IMR-90 (cell line): ENCODE measurements at regions not wholly inside any gene's neighbourhood (a gene's known extent, or its start where the extent isn't known, plus 50 kb on each side); places are given as distances from the start of the nearest gene placed in this dataset.

Experiments used
- ATAC-seq: fragments of 200-7000 bp; cut with Tn5 transposase; 2 replicates; pipeline ENCODE4 v1.9.1; 2020; ENCODE audit warnings: low read depth, mild to moderate bottlenecking, moderate library complexity
- BruUV-seq: library from RNA; stranded (reverse); fragments of 400-500 nt; replicated peaks from 2 replicates; lab custom pipeline; 2021; lab: Mats Ljungman, UMichigan
- CTCF ChIA-PET: fragments of 300-600 bp; formaldehyde crosslinking; extraction: SDS; loops from one replicate; lab custom pipeline; 2021; ENCODE audit warnings: antibody characterized with exemption; lab: Yijun Ruan, JAX
- POLR2A ChIA-PET: fragments of 300-600 bp; sonication (Branson Sonifier 250); formaldehyde crosslinking; loops from one replicate; lab custom pipeline; 2022; ENCODE audit warnings: antibody characterized with exemption; ENCODE audit not compliant: unreplicated experiment; lab: Charles Lee
- DNase-seq: peaks from one replicate; pipeline ENCODE4 v3.0.0; 2013
- H2AFZ ChIP-seq: replicated peaks from 2 replicates; pipeline ENCODE3; 2013; ENCODE audit warnings: low read length, mild to moderate bottlenecking; ENCODE audit not compliant: poor library complexity
- H2AK5ac ChIP-seq: 2 replicates; pipeline ENCODE4 v1.6.1; 2013; ENCODE audit warnings: low read depth, low read length, inconsistent platforms
- H2AK9ac ChIP-seq: replicated peaks from 2 replicates; pipeline ENCODE3; 2013; ENCODE audit warnings: mild to moderate bottlenecking, low read depth, low read length, moderate library complexity; ENCODE audit not compliant: poor library complexity
- H2BK120ac ChIP-seq: 2 replicates; pipeline ENCODE4 v1.6.1; 2013; ENCODE audit warnings: low read depth, low read length, inconsistent platforms
- H2BK15ac ChIP-seq: 3 replicates; pipeline ENCODE4 v1.6.1; 2013; ENCODE audit warnings: low read depth, low read length, inconsistent platforms
- H2BK20ac ChIP-seq: 2 replicates; pipeline ENCODE4 v1.6.1; 2013; ENCODE audit warnings: low read depth, mild to moderate bottlenecking, inconsistent platforms, low read length, moderate library complexity
- H2BK5ac ChIP-seq: 2 replicates; pipeline ENCODE4 v1.6.1; 2013; ENCODE audit warnings: mild to moderate bottlenecking, low read depth, low read length, inconsistent platforms; ENCODE audit not compliant: poor library complexity, severe bottlenecking
- H3K14ac ChIP-seq: replicated peaks from 2 replicates; pipeline ENCODE4 v1.6.1; 2013; ENCODE audit warnings: low read depth, low read length, inconsistent platforms
- H3K18ac ChIP-seq: 2 replicates; pipeline ENCODE4 v1.6.1; 2013; ENCODE audit warnings: low read depth, low read length, control low read depth
- H3K23ac ChIP-seq: 2 replicates; pipeline ENCODE4 v1.6.1; 2013; ENCODE audit warnings: low read depth, low read length, inconsistent platforms
- H3K27ac ChIP-seq: 2 replicates; pipeline ENCODE4 v1.5.1; 2013; ENCODE audit warnings: mild to moderate bottlenecking, control low read depth, low read length; ENCODE audit not compliant: insufficient read depth
- H3K27me3 ChIP-seq: 2 replicates; pipeline ENCODE4 v1.6.1; 2013; ENCODE audit warnings: low read length; ENCODE audit not compliant: control insufficient read depth, insufficient read depth
- H3K36me3 ChIP-seq: 2 replicates; pipeline ENCODE4 v1.6.1; 2013; ENCODE audit warnings: low read length, mixed read lengths; ENCODE audit not compliant: control insufficient read depth, insufficient read depth
- H3K4ac ChIP-seq: 2 replicates; pipeline ENCODE4 v1.6.1; 2013; ENCODE audit warnings: low read depth, low read length, inconsistent platforms
- H3K4me1 ChIP-seq: 2 replicates; pipeline ENCODE4 v1.6.1; 2013; ENCODE audit warnings: low read length, mixed read lengths; ENCODE audit not compliant: control insufficient read depth, insufficient read depth
- H3K4me2 ChIP-seq: 2 replicates; pipeline ENCODE4 v1.6.1; 2013; ENCODE audit warnings: low read depth, mild to moderate bottlenecking, control low read depth, low read length, moderate library complexity
- H3K4me3 ChIP-seq: 2 replicates; pipeline ENCODE4 v1.5.1; 2013; ENCODE audit warnings: low read depth, mild to moderate bottlenecking, control low read depth, low read length, moderate library complexity; ENCODE audit not compliant: insufficient read depth
- H3K56ac ChIP-seq: 2 replicates; pipeline ENCODE4 v1.6.1; 2013; ENCODE audit warnings: low read length, inconsistent platforms; ENCODE audit not compliant: insufficient read depth; ENCODE audit errors: extremely low read depth
- H3K79me1 ChIP-seq, 2 experiments: 2 replicates each; pipeline ENCODE4 v1.6.1; 2013; ENCODE audit warnings: low read length in 2 of 2, inconsistent platforms in 1 of 2, low read depth in 1 of 2
- H3K9ac ChIP-seq: 2 replicates; pipeline ENCODE4 v1.6.1; 2013; ENCODE audit warnings: low read depth, low read length, control low read depth
- H3K9me1 ChIP-seq: 2 replicates; pipeline ENCODE4 v1.6.1; 2013; ENCODE audit warnings: low read length, inconsistent platforms; ENCODE audit not compliant: insufficient read depth
- H3K9me3 ChIP-seq: 2 replicates; pipeline ENCODE4 v1.6.1; 2013; ENCODE audit warnings: low read length; ENCODE audit not compliant: control insufficient read depth, insufficient read depth
- H4K20me1 ChIP-seq: 2 replicates; pipeline ENCODE4 v1.6.1; 2013; ENCODE audit warnings: low read length, inconsistent platforms; ENCODE audit not compliant: insufficient read depth
- H4K5ac ChIP-seq: 2 replicates; pipeline ENCODE4 v1.6.1; 2013; ENCODE audit warnings: mild to moderate bottlenecking, low read depth, low read length, control low read depth
- H4K8ac ChIP-seq, 2 experiments: 2 replicates each; pipeline ENCODE4 v1.6.1; 2013; ENCODE audit warnings: low read depth in 2 of 2, low read length in 2 of 2, control low read depth in 1 of 2, inconsistent platforms in 1 of 2
- H4K91ac ChIP-seq: 2 replicates; pipeline ENCODE4 v1.6.1; 2013; ENCODE audit warnings: low read depth, low read length, inconsistent platforms; ENCODE audit not compliant: insufficient read depth
- BHLHE40 ChIP-seq: fragments of 150-350 bp; IDR thresholded peaks from 2 replicates; pipeline ENCODE4 v1.6.1; 2016; ENCODE audit warnings: mild to moderate bottlenecking, low read depth, low read length
- CEBPB ChIP-seq: IDR thresholded peaks from 2 replicates; pipeline ENCODE4 v1.6.1; 2012; ENCODE audit warnings: low read depth, low read length, improper control_type of control experiment
- CHD1 ChIP-seq: IDR thresholded peaks from 2 replicates; pipeline ENCODE4 v1.6.1; 2012; ENCODE audit warnings: low read depth, low read length, improper control_type of control experiment
- MAFK ChIP-seq: IDR thresholded peaks from 2 replicates; pipeline ENCODE4 v1.6.1; 2012; ENCODE audit warnings: low read depth, low read length, improper control_type of control experiment
- MXI1 ChIP-seq: IDR thresholded peaks from 2 replicates; pipeline ENCODE4 v1.6.1; 2012; ENCODE audit warnings: low read depth, mild to moderate bottlenecking, low read length, moderate library complexity, borderline replicate concordance
- POLR2A ChIP-seq: IDR thresholded peaks from 2 replicates; pipeline ENCODE4 v1.6.1; 2012; ENCODE audit warnings: mild to moderate bottlenecking, low read depth, low read length
- RAD21 ChIP-seq: IDR thresholded peaks from 2 replicates; pipeline ENCODE4 v1.6.1; 2012; ENCODE audit warnings: low read length, improper control_type of control experiment
- SMC3 ChIP-seq: fragments of 150-350 bp; IDR thresholded peaks from 2 replicates; pipeline ENCODE4 v1.6.1; 2016; ENCODE audit warnings: low read depth, mild to moderate bottlenecking, antibody characterized with exemption, low read length, moderate library complexity
- WGBS, 2 experiments: methylation state at CpG; one replicate each; pipeline versions ENCODE4 v1.1.5 to v1.1.7; 2013; ENCODE audit warnings: missing lambda C conversion rate in 2 of 2; ENCODE audit not compliant: insufficient read length in 1 of 2; ENCODE audit errors: extremely low coverage in 2 of 2; 5-methylcytosine and 5-hydroxymethylcytosine counted together
- dilution Hi-C: fragments of 300-500 bp; cut with HindIII; formaldehyde crosslinking; loops from one replicate; pipeline ENCODE4 v1.14.3; 2018; ENCODE audit warnings: low sequenced_read_pairs; ENCODE audit not compliant: unreplicated experiment
- in situ Hi-C: fragments of 300-500 bp; cut with MboI; formaldehyde crosslinking; loops from 3 replicates; pipeline ENCODE4 v1.14.3; 2019; ENCODE audit warnings: low sequenced_read_pairs, inconsistent platforms, mixed read lengths
- intact Hi-C: fragments of 100-400 bp; cut with micrococcal nuclease; formaldehyde crosslinking; loops from 2 replicates; pipeline ENCODE4 v1.10.0; 2022
- TF ChIP-seq, protein P1 (sequence below): fragments of 150-350 bp; IDR thresholded peaks from 2 replicates; pipeline ENCODE4 v1.6.1; 2017; ENCODE audit warnings: mild to moderate bottlenecking, antibody characterized with exemption, low read length, low read depth

DNA sequence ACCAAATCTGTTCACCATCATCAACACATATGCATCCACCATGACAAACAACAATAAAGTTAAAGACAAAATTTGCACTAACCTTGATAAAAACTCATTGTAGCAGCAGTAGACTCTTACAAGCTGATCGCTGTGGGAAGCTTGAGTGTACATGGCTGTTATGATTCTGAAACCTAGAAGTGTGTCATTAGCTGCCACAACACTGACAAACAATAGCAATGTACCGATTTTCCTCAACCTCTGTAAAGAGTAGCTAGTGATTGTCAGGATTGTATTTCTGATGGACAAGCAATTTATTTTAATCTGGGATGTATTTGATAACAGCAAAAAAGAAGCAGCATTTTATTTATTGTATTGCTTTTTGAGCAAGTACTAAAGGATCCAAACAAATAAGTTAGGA lies 1357.7 kb downstream of the ROBO1 start:
- TF ChIP-seq POLR2A (no peak), RAD21 (no peak), BHLHE40 (no peak), CEBPB (no peak), SMC3 (no peak), CHD1 (no peak), MXI1 (no peak), MAFK (no peak)
- TF ChIP-seq, protein P1, sequence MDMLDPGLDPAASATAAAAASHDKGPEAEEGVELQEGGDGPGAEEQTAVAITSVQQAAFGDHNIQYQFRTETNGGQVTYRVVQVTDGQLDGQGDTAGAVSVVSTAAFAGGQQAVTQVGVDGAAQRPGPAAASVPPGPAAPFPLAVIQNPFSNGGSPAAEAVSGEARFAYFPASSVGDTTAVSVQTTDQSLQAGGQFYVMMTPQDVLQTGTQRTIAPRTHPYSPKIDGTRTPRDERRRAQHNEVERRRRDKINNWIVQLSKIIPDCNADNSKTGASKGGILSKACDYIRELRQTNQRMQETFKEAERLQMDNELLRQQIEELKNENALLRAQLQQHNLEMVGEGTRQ, result no peak
- no peak overlapping the region for H3K27ac ChIP-seq
- H4K20me1 ChIP-seq, result no peaks in the 10 kb centered on the region
- H3K9me3 ChIP-seq, result no peaks in the 10 kb centered on the region
- DNase-seq (no peak), ATAC-seq (no peak)
- no peaks in the 10 kb centered on the region for H3K9me1 ChIP-seq
- H4K8ac ChIP-seq, result no peak overlapping the region
- in situ Hi-C loops (no loop called here), dilution Hi-C loops (no loop called here), intact Hi-C loops (no loop called here)
- H2BK15ac ChIP-seq, result no peak overlapping the region
- no peak overlapping the region for H2AFZ ChIP-seq
- H3K4ac ChIP-seq, result no peak overlapping the region
- H2BK20ac ChIP-seq, result no peak overlapping the region
- no peak overlapping the region for H3K4me3 ChIP-seq
- no peaks in the 10 kb centered on the region for H3K4me1 ChIP-seq
- H2BK120ac ChIP-seq, result no peak overlapping the region
- no peaks in the 10 kb centered on the region for H3K79me1 ChIP-seq
- no peak overlapping the region for H3K56ac ChIP-seq
- no peak overlapping the region for H3K18ac ChIP-seq
- POLR2A ChIA-PET, result no interaction called here
- no peak overlapping the region for H4K5ac ChIP-seq
- no TSS peak for BruUV-seq
- no peak overlapping the region for H3K14ac ChIP-seq
- WGBS, 2 experiments, result no CpG with 5 or more reads among the region's 2 CpGs
- no peak overlapping the region for H2BK5ac ChIP-seq
- no peak overlapping the region for H3K9ac ChIP-seq
- no peak overlapping the region for H4K91ac ChIP-seq
- no peak overlapping the region for H2AK5ac ChIP-seq
- no peak overlapping the region for H3K4me2 ChIP-seq
- H3K27me3 ChIP-seq, result no peaks in the 10 kb centered on the region
- no peak overlapping the region for H2AK9ac ChIP-seq
- CTCF ChIA-PET, result interaction anchor here (0.6 kb wide), 1 partner anchor 25 kb away, joined by 3 read pairs; no protein-coding TSS in a partner anchor
- H3K23ac ChIP-seq, result no peak overlapping the region
- no peaks in the 10 kb centered on the region for H3K36me3 ChIP-seq
